ENCODE measurements at regions not wholly inside any gene's neighbourhood (a gene's known extent, or its start where the extent isn't known, plus 50 kb on each side); places are given as distances from the start of the nearest gene placed in this dataset.

GRCh38 chr5:67316695-67317094 is 120.1 kb upstream of the CD180 start:
- no peaks in the 10 kb centered on the region for H3K4me1 ChIP-seq (ENCODE audit: control insufficient read depth, insufficient read depth, low read length)
- H3K36me3 ChIP-seq (ENCODE audit: control insufficient read depth, insufficient read depth, low read length), result no peaks in the 10 kb centered on the region
- no peak overlapping the region for H3K4me3 ChIP-seq (ENCODE audit: low read length)
- H3K27me3 ChIP-seq (ENCODE audit: control insufficient read depth, insufficient read depth, low read length), result no peaks in the 10 kb centered on the region
- no peak overlapping the region for H3K27ac ChIP-seq (ENCODE audit: low read length)
- DNase-seq, result no peak
- H3K9me3 ChIP-seq (ENCODE audit: control insufficient read depth, low read depth, low read length), result peaks cover 5% of the 10 kb centered on the region
- WGBS (ENCODE audit: insufficient coverage, low lambda C conversion rate), result no CpG with 5 or more reads among the region's 1 CpG

GRCh38 chr5:67315082-67315989 is 118.7 kb upstream of the CD180 start:
- no peaks in the 10 kb centered on the region for H3K27me3 ChIP-seq (ENCODE audit: control insufficient read depth, insufficient read depth, low read length)
- no peak overlapping the region for H3K4me3 ChIP-seq (ENCODE audit: low read length)
- H3K36me3 ChIP-seq (ENCODE audit: control insufficient read depth, insufficient read depth, low read length), result no peaks in the 10 kb centered on the region
- DNase-seq, result no peak
- peaks cover 5% of the 10 kb centered on the region for H3K9me3 ChIP-seq (ENCODE audit: control insufficient read depth, low read depth, low read length)
- 86% methylated on average over 2 of the region's 7 CpGs for WGBS (ENCODE audit: insufficient coverage, low lambda C conversion rate)
- H3K4me1 ChIP-seq (ENCODE audit: control insufficient read depth, insufficient read depth, low read length), result no peaks in the 10 kb centered on the region
- no peak overlapping the region for H3K27ac ChIP-seq (ENCODE audit: low read length)

GRCh38 chr5:67311701-67312100 is 115.1 kb upstream of the CD180 start:
- Histone ChIP-seq H3K27ac (ENCODE audit: low read length) (no peak overlapping the region), H3K4me3 (ENCODE audit: low read length) (no peak overlapping the region), H3K27me3 (ENCODE audit: control insufficient read depth, insufficient read depth, low read length) (no peaks in the 10 kb centered on the region), H3K9me3 (ENCODE audit: control insufficient read depth, low read depth, low read length) (no peaks in the 10 kb centered on the region), H3K36me3 (ENCODE audit: control insufficient read depth, insufficient read depth, low read length) (no peaks in the 10 kb centered on the region), H3K4me1 (ENCODE audit: control insufficient read depth, insufficient read depth, low read length) (no peaks in the 10 kb centered on the region)
- DNase-seq, result no peak
- 100% methylated on average over 2 of the region's 2 CpGs for WGBS (ENCODE audit: insufficient coverage, low lambda C conversion rate)

GRCh38 chr5:67311208-67311607 is 114.6 kb upstream of the CD180 start:
- DNase-seq, result no peak
- H3K4me1 ChIP-seq (ENCODE audit: control insufficient read depth, insufficient read depth, low read length), result no peaks in the 10 kb centered on the region
- H3K27me3 ChIP-seq (ENCODE audit: control insufficient read depth, insufficient read depth, low read length), result no peaks in the 10 kb centered on the region
- no peaks in the 10 kb centered on the region for H3K9me3 ChIP-seq (ENCODE audit: control insufficient read depth, low read depth, low read length)
- no peaks in the 10 kb centered on the region for H3K36me3 ChIP-seq (ENCODE audit: control insufficient read depth, insufficient read depth, low read length)
- H3K27ac ChIP-seq (ENCODE audit: low read length), result no peak overlapping the region
- no peak overlapping the region for H3K4me3 ChIP-seq (ENCODE audit: low read length)
- WGBS (ENCODE audit: insufficient coverage, low lambda C conversion rate), result 92% methylated on average over 2 of the region's 2 CpGs

- WGBS (ENCODE audit: insufficient coverage, low lambda C conversion rate), result 90% methylated on average over 2 of the region's 2 CpGs
- no peak for DNase-seq
- Histone ChIP-seq H3K4me1 (ENCODE audit: control insufficient read depth, insufficient read depth, low read length) (no peaks in the 10 kb centered on the region), H3K9me3 (ENCODE audit: control insufficient read depth, low read depth, low read length) (no peaks in the 10 kb centered on the region), H3K27me3 (ENCODE audit: control insufficient read depth, insufficient read depth, low read length) (no peaks in the 10 kb centered on the region), H3K27ac (ENCODE audit: low read length) (no peak overlapping the region), H3K36me3 (ENCODE audit: control insufficient read depth, insufficient read depth, low read length) (no peaks in the 10 kb centered on the region), H3K4me3 (ENCODE audit: low read length) (no peak overlapping the region)
These were observed 114.1 kb upstream of the CD180 start for GRCh38 chr5:67310740-67311139.

GRCh38 chr5:67310169-67310568 is 113.6 kb upstream of the CD180 start:
- Histone ChIP-seq H3K36me3 (ENCODE audit: control insufficient read depth, insufficient read depth, low read length) (no peaks in the 10 kb centered on the region), H3K4me3 (ENCODE audit: low read length) (no peak overlapping the region), H3K4me1 (ENCODE audit: control insufficient read depth, insufficient read depth, low read length) (no peaks in the 10 kb centered on the region), H3K27me3 (ENCODE audit: control insufficient read depth, insufficient read depth, low read length) (no peaks in the 10 kb centered on the region), H3K9me3 (ENCODE audit: control insufficient read depth, low read depth, low read length) (no peaks in the 10 kb centered on the region), H3K27ac (ENCODE audit: low read length) (no peak overlapping the region)
- no peak for DNase-seq
- no CpG with 5 or more reads among the region's 1 CpG for WGBS (ENCODE audit: insufficient coverage, low lambda C conversion rate)

- DNase-seq, result no peak
- Histone ChIP-seq H3K9me3 (ENCODE audit: control insufficient read depth, low read depth, low read length) (no peaks in the 10 kb centered on the region), H3K27me3 (ENCODE audit: control insufficient read depth, insufficient read depth, low read length) (no peaks in the 10 kb centered on the region), H3K4me1 (ENCODE audit: control insufficient read depth, insufficient read depth, low read length) (no peaks in the 10 kb centered on the region), H3K27ac (ENCODE audit: low read length) (no peak overlapping the region), H3K4me3 (ENCODE audit: low read length) (no peak overlapping the region), H3K36me3 (ENCODE audit: control insufficient read depth, insufficient read depth, low read length) (no peaks in the 10 kb centered on the region)
- WGBS (ENCODE audit: insufficient coverage, low lambda C conversion rate), result 80% methylated on average over 1 of the region's 3 CpGs
These were observed 112.5 kb upstream of the CD180 start for GRCh38 chr5:67308988-67309688.

- WGBS (ENCODE audit: insufficient coverage, low lambda C conversion rate), result no CpG with 5 or more reads among the region's 4 CpGs
- Histone ChIP-seq H3K27ac (ENCODE audit: low read length) (no peak overlapping the region), H3K27me3 (ENCODE audit: control insufficient read depth, insufficient read depth, low read length) (no peaks in the 10 kb centered on the region)
These were observed 110.5 kb upstream of the CD180 start for GRCh38 chr5:67306965-67307607.

GRCh38 chr5:67305913-67306710 is 109.5 kb upstream of the CD180 start:
- H3K27ac ChIP-seq (ENCODE audit: low read length), result no peak overlapping the region
- WGBS (ENCODE audit: insufficient coverage, low lambda C conversion rate), result 83% methylated on average over 1 of the region's 9 CpGs
- DNase-seq, result no peak
- H3K4me3 ChIP-seq (ENCODE audit: low read length), result no peak overlapping the region
- no peaks in the 10 kb centered on the region for H3K4me1 ChIP-seq (ENCODE audit: control insufficient read depth, insufficient read depth, low read length)
- no peaks in the 10 kb centered on the region for H3K36me3 ChIP-seq (ENCODE audit: control insufficient read depth, insufficient read depth, low read length)
- H3K27me3 ChIP-seq (ENCODE audit: control insufficient read depth, insufficient read depth, low read length), result no peaks in the 10 kb centered on the region
- no peaks in the 10 kb centered on the region for H3K9me3 ChIP-seq (ENCODE audit: control insufficient read depth, low read depth, low read length)

More at GRCh38 chr5:67306965-67307607, 110.5 kb upstream of the CD180 start:
- Histone ChIP-seq H3K9me3 (ENCODE audit: control insufficient read depth, low read depth, low read length) (no peaks in the 10 kb centered on the region), H3K4me3 (ENCODE audit: low read length) (no peak overlapping the region), H3K36me3 (ENCODE audit: control insufficient read depth, insufficient read depth, low read length) (no peaks in the 10 kb centered on the region), H3K4me1 (ENCODE audit: control insufficient read depth, insufficient read depth, low read length) (no peaks in the 10 kb centered on the region)
- no peak for DNase-seq

- no CpG with 5 or more reads among the region's 1 CpG for WGBS (ENCODE audit: insufficient coverage, low lambda C conversion rate)
- Histone ChIP-seq H3K27ac (ENCODE audit: low read length) (no peak overlapping the region), H3K27me3 (ENCODE audit: control insufficient read depth, insufficient read depth, low read length) (no peaks in the 10 kb centered on the region), H3K36me3 (ENCODE audit: control insufficient read depth, insufficient read depth, low read length) (no peaks in the 10 kb centered on the region), H3K4me1 (ENCODE audit: control insufficient read depth, insufficient read depth, low read length) (no peaks in the 10 kb centered on the region), H3K9me3 (ENCODE audit: control insufficient read depth, low read depth, low read length) (no peaks in the 10 kb centered on the region), H3K4me3 (ENCODE audit: low read length) (no peak overlapping the region)
- no peak for DNase-seq
These were observed 108.8 kb upstream of the CD180 start for GRCh38 chr5:67305401-67305800.

Data from large intestine (tissue), 3 donors.